Small intestine (tissue), 7 donors: ENCODE measurements at regions not wholly inside any gene's neighbourhood (a gene's known extent, or its start where the extent isn't known, plus 50 kb on each side); places are given as distances from the start of the nearest gene placed in this dataset.

Experiments
- DNase-seq, 2 donors: peaks; one replicate each; pipeline versions ENCODE4 v3.0.0 to v3.0.0-alpha.2; 2013
- FAIRE-seq: peaks from 2 replicates; lab custom pipeline; 2012; peaks lifted over from hg19 to GRCh38; lab: Jason Lieb, UNC
- H3K27ac ChIP-seq, 3 donors: one replicate each; pipeline ENCODE4 v1.5.1; 2013; ENCODE audit warnings: low read length in 2 of 3, mild to moderate bottlenecking in 2 of 3, control low read depth in 1 of 3, inconsistent platforms in 1 of 3, low read depth in 1 of 3, moderate library complexity in 1 of 3
- H3K27me3 ChIP-seq, 3 donors: one replicate each; pipeline ENCODE4 v1.6.1; 2013; ENCODE audit warnings: low read length in 3 of 3, inconsistent platforms in 1 of 3; ENCODE audit not compliant: control insufficient read depth in 3 of 3, insufficient read depth in 3 of 3
- H3K36me3 ChIP-seq, 3 donors: one replicate each; pipeline ENCODE4 v1.6.1; 2013; ENCODE audit warnings: low read length in 3 of 3, inconsistent platforms in 1 of 3, low read depth in 1 of 3, mild to moderate bottlenecking in 1 of 3, moderate library complexity in 1 of 3; ENCODE audit not compliant: control insufficient read depth in 3 of 3, insufficient read depth in 2 of 3
- H3K4me1 ChIP-seq, 3 donors: one replicate each; pipeline ENCODE4 v1.6.1; 2013; ENCODE audit warnings: low read length in 2 of 3, inconsistent platforms in 1 of 3, low read depth in 1 of 3, mild to moderate bottlenecking in 1 of 3, moderate library complexity in 1 of 3; ENCODE audit not compliant: control insufficient read depth in 3 of 3, insufficient read depth in 2 of 3
- H3K4me3 ChIP-seq, 3 donors: one replicate each; pipeline ENCODE4 v1.5.1; 2013; ENCODE audit warnings: low read length in 3 of 3, control low read depth in 1 of 3, inconsistent platforms in 1 of 3, low read depth in 1 of 3, mild to moderate bottlenecking in 1 of 3, moderate library complexity in 1 of 3
- H3K9me3 ChIP-seq, 2 donors: one replicate each; pipeline ENCODE4 v1.6.1; 2013; ENCODE audit warnings: low read depth in 1 of 2, low read length in 1 of 2; ENCODE audit not compliant: control insufficient read depth in 2 of 2, insufficient read depth in 1 of 2
- WGBS, 3 donors: extraction: QIAGEN DNeasy Blood & Tissue Kit; methylation state at CpG; one replicate each; pipeline ENCODE4 v1.1.7; 2013; 5-methylcytosine and 5-hydroxymethylcytosine counted together
- donor health status: healthy with polysubstance abuse.
- donor health status: control.
- donor health status: control.
- donor health status: Bipolar disorder and iron deficiency.
- donor health status: healthy.

DNA sequence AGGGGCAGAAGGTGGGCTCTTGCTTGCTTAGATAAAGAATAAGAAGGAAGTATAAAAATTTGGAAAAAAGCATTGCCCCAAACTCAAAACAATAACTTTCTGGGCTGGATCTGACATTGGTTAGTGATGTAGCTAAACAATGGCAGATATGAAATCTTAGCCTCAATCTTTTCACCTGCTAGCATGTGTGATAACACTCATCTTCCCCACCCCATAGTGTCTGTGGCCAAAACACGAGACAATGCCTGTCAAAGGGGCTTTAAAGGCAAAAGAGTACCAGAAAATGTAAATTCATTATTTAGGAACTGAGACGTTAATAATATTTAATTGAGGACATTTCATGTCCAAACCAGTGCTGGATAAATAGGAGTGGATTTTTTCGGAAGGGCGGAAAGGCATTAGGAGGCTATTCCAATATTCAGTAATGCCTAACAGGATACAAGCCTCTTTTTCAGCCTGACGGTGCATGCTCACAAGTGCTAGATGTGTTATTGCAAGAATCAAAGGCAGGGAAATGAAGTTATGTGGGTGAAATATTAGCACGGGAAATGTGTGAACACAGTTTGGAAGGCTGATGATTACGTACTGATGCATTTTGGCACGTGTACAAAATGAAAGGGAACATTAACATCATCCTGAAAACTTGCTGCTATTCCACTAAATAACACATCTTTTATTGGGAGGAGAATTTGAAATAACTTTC is 395.7 kb downstream of the GALR1 start:
- no peaks in the 10 kb centered on the region for H3K36me3 ChIP-seq
- no peaks in the 10 kb centered on the region for H3K4me1 ChIP-seq
- DNase-seq: no peak
- FAIRE-seq: no peak
- H3K4me3 ChIP-seq: no peak overlapping the region
- H3K27me3 ChIP-seq: no peaks in the 10 kb centered on the region
- no peak overlapping the region for H3K27ac ChIP-seq
- no peaks in the 10 kb centered on the region for H3K9me3 ChIP-seq
- WGBS, 3 donors: 68 to 76% (median 76%) methylated on average over 8 of the region's 8 CpGs

GRCh38 chr18:77647472-77647871 is 397.8 kb downstream of the GALR1 start:
- H3K9me3 ChIP-seq: no peaks in the 10 kb centered on the region
- no peak for FAIRE-seq
- DNase-seq: no peak
- H3K27me3 ChIP-seq: peaks cover 0 to 2% (median 0%) of the 10 kb centered on the region in 3 donors
- no peaks in the 10 kb centered on the region for H3K36me3 ChIP-seq
- 48 to 70% (median 54%) methylated on average over 8 of the region's 8 CpGs for WGBS, 3 donors
- H3K4me3 ChIP-seq: no peak overlapping the region
- H3K27ac ChIP-seq: no peak overlapping the region
- no peaks in the 10 kb centered on the region for H3K4me1 ChIP-seq

GRCh38 chr18:77648411-77648810 is 398.8 kb downstream of the GALR1 start:
- H3K36me3 ChIP-seq: no peaks in the 10 kb centered on the region

GRCh38 chr18:77650799-77651385 is 401.2 kb downstream of the GALR1 start:
- WGBS, 3 donors: 6 to 9% (median 7%) methylated on average over 28 of the region's 28 CpGs
- no peak overlapping the region for H3K27ac ChIP-seq
- H3K4me1 ChIP-seq: no peaks in the 10 kb centered on the region
- H3K9me3 ChIP-seq: no peaks in the 10 kb centered on the region
- FAIRE-seq: no peak
- peak; percentile 48 to 58 for DNase-seq
- H3K27me3 ChIP-seq: peaks cover 0 to 2% (median 0%) of the 10 kb centered on the region in 3 donors
- H3K4me3 ChIP-seq: no peak overlapping the region
- H3K36me3 ChIP-seq: no peaks in the 10 kb centered on the region

More at GRCh38 chr18:77648411-77648810, 398.8 kb downstream of the GALR1 start:
- Histone ChIP-seq H3K27ac (no peak overlapping the region), H3K27me3 (peaks cover 0 to 2% (median 0%) of the 10 kb centered on the region in 3 donors), H3K4me3 (no peak overlapping the region), H3K9me3 (no peaks in the 10 kb centered on the region), H3K4me1 (no peaks in the 10 kb centered on the region)
- DNase-seq: no peak
- 81 to 83% (median 82%) methylated on average over 7 of the region's 7 CpGs for WGBS, 3 donors
- FAIRE-seq: no peak

- peaks cover 0 to 4% (median 0%) of the 10 kb centered on the region in 3 donors for H3K27me3 ChIP-seq
- DNase-seq (no peak), FAIRE-seq (no peak)
- WGBS, 3 donors: 77 to 86% (median 79%) methylated on average over 13 of the region's 13 CpGs
- no peaks in the 10 kb centered on the region for H3K9me3 ChIP-seq
- no peaks in the 10 kb centered on the region for H3K4me1 ChIP-seq
- no peak overlapping the region for H3K27ac ChIP-seq
- H3K4me3 ChIP-seq: no peak overlapping the region
- no peaks in the 10 kb centered on the region for H3K36me3 ChIP-seq
These were observed 401.8 kb downstream of the GALR1 start for GRCh38 chr18:77651441-77651840.

- H3K9me3 ChIP-seq: no peaks in the 10 kb centered on the region
- no peaks in the 10 kb centered on the region for H3K4me1 ChIP-seq
- DNase-seq (no peak), FAIRE-seq (no peak)
- 86 to 89% (median 88%) methylated on average over 12 of the region's 12 CpGs for WGBS, 3 donors
- no peak overlapping the region for H3K4me3 ChIP-seq
- no peak overlapping the region for H3K27ac ChIP-seq
- no peaks in the 10 kb centered on the region for H3K36me3 ChIP-seq
- H3K27me3 ChIP-seq: peaks cover 0 to 5% (median 0%) of the 10 kb centered on the region in 3 donors
These were observed 404.1 kb downstream of the GALR1 start for GRCh38 chr18:77653792-77654191.

DNA sequence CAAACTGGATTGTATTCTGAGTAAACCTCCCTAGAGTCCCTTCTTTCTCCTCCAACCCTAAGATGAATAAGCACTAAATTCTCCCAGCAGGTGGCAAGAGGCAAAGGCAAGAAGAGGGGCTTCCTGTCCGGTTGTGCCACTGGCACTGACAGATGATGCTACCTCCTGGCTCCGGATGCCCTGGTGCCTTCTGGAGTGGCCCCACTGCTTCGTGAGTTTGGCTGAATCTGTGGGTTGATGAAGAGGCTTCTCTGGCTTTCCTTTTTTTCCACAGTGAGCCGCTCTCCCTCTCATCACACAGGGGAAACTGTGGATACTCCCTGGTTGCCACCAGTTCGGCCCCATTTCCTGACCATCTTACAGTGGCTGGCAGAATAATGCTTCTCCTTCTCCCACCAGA is 404.7 kb downstream of the GALR1 start:
- 73 to 83% (median 76%) methylated on average over 5 of the region's 5 CpGs for WGBS, 3 donors
- Histone ChIP-seq H3K4me3 (no peak overlapping the region), H3K9me3 (no peaks in the 10 kb centered on the region), H3K4me1 (no peaks in the 10 kb centered on the region), H3K27ac (no peak overlapping the region), H3K27me3 (peaks cover 0 to 5% (median 0%) of the 10 kb centered on the region in 3 donors), H3K36me3 (no peaks in the 10 kb centered on the region)
- no peak for FAIRE-seq
- no peak for DNase-seq

GRCh38 chr18:77657651-77658298 is 408.1 kb downstream of the GALR1 start:
- Histone ChIP-seq H3K27ac (no peak overlapping the region), H3K9me3 (no peaks in the 10 kb centered on the region), H3K4me1 (no peaks in the 10 kb centered on the region), H3K4me3 (no peak overlapping the region), H3K27me3 (peaks cover 0 to 3% (median 0%) of the 10 kb centered on the region in 3 donors), H3K36me3 (no peaks in the 10 kb centered on the region)
- no peak for FAIRE-seq
- DNase-seq: no peak
- WGBS, 3 donors: 86 to 89% (median 88%) methylated on average over 29 to 31 of the region's 31 CpGs
